Stomach (tissue), 8 donors: ENCODE measurements at regions not wholly inside any gene's neighbourhood (a gene's known extent, or its start where the extent isn't known, plus 50 kb on each side); places are given as distances from the start of the nearest gene placed in this dataset.

ENCODE experiments used
- DNase-seq, 2 donors: peaks; one replicate each; pipeline versions ENCODE4 v3.0.0 to v3.0.0-alpha.2; 2013 to 2019
- H3K27ac ChIP-seq, 5 donors: fragments of 200-600 bp in 4 of 5; sonication (generic) in 4 of 5; one replicate each; pipeline ENCODE4 v1.5.1; 2013 to 2019; ENCODE audit warnings: mild to moderate bottlenecking in 1 of 5, moderate library complexity in 1 of 5
- H3K27me3 ChIP-seq, 3 donors: fragments of 200-600 bp; sonication (generic); one replicate each; pipeline ENCODE4 v1.5.1; 2017 to 2019; ENCODE audit warnings: mixed run types in 1 of 3
- H3K36me3 ChIP-seq, 4 donors: fragments of 200-600 bp; sonication (generic); 1 replicate in 3 of 4; 2 replicates in 1 of 4; pipeline ENCODE4 v1.5.1; 2016 to 2019
- H3K4me1 ChIP-seq, 4 donors: fragments of 200-600 bp; sonication (generic); one replicate each; pipeline ENCODE4 v1.5.1; 2016 to 2019
- H3K4me3 ChIP-seq, 4 donors: fragments of 200-600 bp; sonication (generic) in 3 of 4; one replicate each; pipeline ENCODE4 v1.5.1; 2016 to 2019; ENCODE audit warnings: mild to moderate bottlenecking in 1 of 4
- H3K9me3 ChIP-seq, 4 donors: fragments of 200-600 bp; sonication (generic); one replicate each; pipeline ENCODE4 v1.5.1; 2016 to 2019
- CTCF ChIP-seq, 7 experiments: fragments of 450-650 bp in 4 of 7; fragments of 200-600 bp in 3 of 7; sonication (generic) in 3 of 7; IDR thresholded peaks; one replicate each; pipeline ENCODE4 v1.5.1; 2016 to 2019; ENCODE audit warnings: antibody characterized with exemption in 7 of 7, control low read depth in 2 of 7, mild to moderate bottlenecking in 1 of 7
- EP300 ChIP-seq: sonication (generic); formaldehyde crosslinking; IDR thresholded peaks from one replicate; pipeline ENCODE4 v1.6.1; 2017; ENCODE audit warnings: antibody characterized with exemption
- POLR2A ChIP-seq, 4 donors: fragments of 450-650 bp; IDR thresholded peaks; one replicate each; pipeline ENCODE4 v1.6.1; 2016; ENCODE audit warnings: antibody characterized with exemption in 4 of 4, control low read depth in 2 of 4, mild to moderate bottlenecking in 1 of 4, moderate library complexity in 1 of 4
- POLR2AphosphoS5 ChIP-seq, 3 donors: sonication (generic); formaldehyde crosslinking; IDR thresholded peaks; one replicate each; pipeline ENCODE4 v1.6.1; 2016; ENCODE audit warnings: antibody characterized with exemption in 3 of 3
- WGBS, 5 donors: extraction: QIAGEN DNeasy Blood & Tissue Kit in 3 of 5; methylation state at CpG; one replicate each; pipeline versions ENCODE4 v1.1.5 to v1.1.7; 2013 to 2018; 5-methylcytosine and 5-hydroxymethylcytosine counted together
- intact Hi-C: fragments of 100-400 bp; cut with DNase I; formaldehyde crosslinking; loops from one replicate; pipeline ENCODE4 v1.15.1; 2023; ENCODE audit warnings: low total_unique reads
- donor health status: healthy with polysubstance abuse.
- donor health status: Bipolar disorder and iron deficiency.
- donor health status: healthy.

GRCh38 chr16:54453871-54454270 is 167.3 kb upstream of the IRX3 start:
- Histone ChIP-seq H3K27me3 (no peaks in the 10 kb centered on the region), H3K4me3 (no peak overlapping the region), H3K9me3 (no peaks in the 10 kb centered on the region), H3K4me1 (peaks cover 0 to 13% (median 0%) of the 10 kb centered on the region in 4 donors), H3K27ac (no peak overlapping the region), H3K36me3 (no peaks in the 10 kb centered on the region)
- TF ChIP-seq POLR2A (IDR thresholded peaks at IDR 0.05) (no peak), CTCF (IDR thresholded peaks at IDR 0.05) (no peak), POLR2AphosphoS5 (IDR thresholded peaks at IDR 0.05) (no peak)
- intact Hi-C loops: no loop called here
- DNase-seq: no peak
- 77 to 95% (median 90%) methylated on average over 2 of the region's 2 CpGs for WGBS, 5 donors

- DNase-seq: no peak
- Histone ChIP-seq H3K27me3 (no peaks in the 10 kb centered on the region), H3K27ac (no peak overlapping the region), H3K36me3 (no peaks in the 10 kb centered on the region), H3K4me3 (no peak overlapping the region), H3K4me1 (no peaks in the 10 kb centered on the region), H3K9me3 (peaks cover 0 to 14% (median 6%) of the 10 kb centered on the region in 4 donors)
- TF ChIP-seq EP300: no peak
- no peak for TF ChIP-seq POLR2A (IDR thresholded peaks at IDR 0.05)
- TF ChIP-seq POLR2AphosphoS5 (IDR thresholded peaks at IDR 0.05): no peak
- no peak for TF ChIP-seq CTCF (IDR thresholded peaks at IDR 0.05)
- WGBS, 5 donors: 75 to 86% (median 85%) methylated on average over 19 to 20 of the region's 20 CpGs
- intact Hi-C loops: no loop called here
These were observed 161.2 kb upstream of the IRX3 start for GRCh38 chr16:54447576-54448440.

- Histone ChIP-seq H3K27ac (no peak overlapping the region), H3K4me3 (no peak overlapping the region), H3K27me3 (no peaks in the 10 kb centered on the region), H3K36me3 (no peaks in the 10 kb centered on the region), H3K4me1 (no peaks in the 10 kb centered on the region), H3K9me3 (peaks cover 0 to 14% (median 6%) of the 10 kb centered on the region in 4 donors)
- peak in 1 of 3 donors; percentile 7 for TF ChIP-seq POLR2AphosphoS5 (IDR thresholded peaks at IDR 0.05)
- TF ChIP-seq POLR2A (IDR thresholded peaks at IDR 0.05): no peak
- peak in 1 of 2 donors; percentile 12 for DNase-seq
- 68 to 82% (median 74%) methylated on average over 10 of the region's 10 CpGs for WGBS, 5 donors
- intact Hi-C loops: no loop called here
These were observed 160.1 kb upstream of the IRX3 start for GRCh38 chr16:54446639-54447038.

GRCh38 chr16:54444851-54445458 is 158.4 kb upstream of the IRX3 start:
- DNase-seq: no peak
- Histone ChIP-seq H3K27me3 (no peaks in the 10 kb centered on the region), H3K4me1 (no peaks in the 10 kb centered on the region), H3K36me3 (no peaks in the 10 kb centered on the region), H3K27ac (no peak overlapping the region), H3K4me3 (no peak overlapping the region), H3K9me3 (peaks cover 0 to 14% (median 6%) of the 10 kb centered on the region in 4 donors)
- WGBS, 5 donors: 57 to 76% (median 70%) methylated on average over 1 of the region's 1 CpG
- intact Hi-C loops: no loop called here
- TF ChIP-seq POLR2A (IDR thresholded peaks at IDR 0.05) (no peak), EP300 (no peak), CTCF (IDR thresholded peaks at IDR 0.05) (no peak), POLR2AphosphoS5 (IDR thresholded peaks at IDR 0.05) (no peak)
